ENCODE measurements at regions not wholly inside any gene's neighbourhood (a gene's known extent, or its start where the extent isn't known, plus 50 kb on each side); places are given as distances from the start of the nearest gene placed in this dataset.

DNA sequence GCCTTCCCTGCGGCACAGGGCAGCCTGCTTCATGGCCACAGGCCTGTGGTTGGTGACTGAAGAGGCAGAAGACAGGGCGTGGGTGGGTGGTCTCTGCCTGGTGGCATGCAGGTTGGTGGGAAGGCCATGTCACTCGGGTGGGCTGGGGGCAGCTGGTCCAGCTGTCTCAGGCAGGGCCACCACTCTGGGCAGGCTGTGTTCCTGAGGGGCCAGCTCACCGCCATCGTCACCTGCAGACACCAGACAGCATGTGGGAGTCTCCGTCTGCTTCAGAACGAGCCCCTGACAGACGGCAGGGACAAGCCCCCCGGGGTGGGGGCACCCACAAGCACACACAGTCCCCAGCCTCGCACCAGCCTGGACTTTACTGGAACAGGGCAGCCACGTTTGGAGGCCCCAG, 750.1 kb downstream of the BRD1 start:
- DNase-seq: no peak

DNA sequence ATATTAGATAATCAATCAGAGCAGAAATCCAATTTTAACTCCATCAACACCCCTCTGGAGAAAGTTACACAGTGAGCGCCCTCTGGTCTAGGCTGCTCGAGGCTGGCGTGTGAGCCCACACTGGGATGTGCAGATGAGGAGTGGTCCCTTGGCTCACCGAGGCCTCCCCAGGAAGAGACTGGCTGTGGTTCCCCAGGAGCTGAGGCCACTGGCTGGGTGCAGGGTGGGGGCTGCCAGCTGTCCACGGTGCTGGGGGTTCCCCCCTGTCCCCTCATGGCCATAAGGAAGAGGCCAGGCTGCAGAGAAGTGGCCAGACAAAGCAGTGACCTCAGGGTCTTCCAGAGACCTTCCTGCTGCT, 750.7 kb downstream of the BRD1 start:
- DNase-seq: no peak

GRCh38 chr22:49076300-49077035, 751.2 kb downstream of the BRD1 start:
- DNase-seq: no peak

GRCh38 chr22:49075150-49075549, 752.5 kb downstream of the BRD1 start:
- DNase-seq: no peak

GRCh38 chr22:49073873-49074417, 753.7 kb downstream of the BRD1 start:
- DNase-seq: no peak

DNA sequence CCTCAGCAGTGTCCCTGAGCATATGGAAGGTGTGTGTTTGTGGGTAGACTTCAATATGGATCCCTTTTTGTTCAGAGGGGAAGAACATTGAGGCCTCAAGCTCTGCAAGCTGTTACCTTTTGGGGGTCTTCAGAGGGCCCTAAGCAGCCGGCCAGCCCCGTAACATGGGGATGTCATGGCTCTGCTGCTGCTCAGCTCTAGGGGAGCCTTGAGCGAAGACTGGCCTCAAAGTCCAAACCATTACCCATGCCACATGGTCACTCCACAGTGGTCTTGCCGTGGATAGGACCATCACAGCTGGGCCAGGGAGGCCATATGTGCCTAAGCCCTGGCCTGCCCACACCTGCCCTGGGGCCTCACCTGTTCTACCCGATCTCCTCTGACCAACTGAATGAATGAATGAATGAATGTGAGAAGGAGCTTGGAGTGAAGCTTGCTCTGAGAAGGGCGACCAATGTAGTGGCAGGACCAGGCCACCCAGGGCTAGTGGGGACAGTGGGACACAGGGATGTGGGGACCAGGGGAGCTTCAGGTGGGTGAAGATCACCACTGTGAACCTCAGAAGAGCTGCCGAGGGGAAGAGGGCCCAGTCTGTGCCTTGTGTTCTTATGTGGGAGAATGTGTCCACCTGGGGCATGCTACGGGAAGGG, 754.6 kb downstream of the BRD1 start:
- no peak for DNase-seq

DNA sequence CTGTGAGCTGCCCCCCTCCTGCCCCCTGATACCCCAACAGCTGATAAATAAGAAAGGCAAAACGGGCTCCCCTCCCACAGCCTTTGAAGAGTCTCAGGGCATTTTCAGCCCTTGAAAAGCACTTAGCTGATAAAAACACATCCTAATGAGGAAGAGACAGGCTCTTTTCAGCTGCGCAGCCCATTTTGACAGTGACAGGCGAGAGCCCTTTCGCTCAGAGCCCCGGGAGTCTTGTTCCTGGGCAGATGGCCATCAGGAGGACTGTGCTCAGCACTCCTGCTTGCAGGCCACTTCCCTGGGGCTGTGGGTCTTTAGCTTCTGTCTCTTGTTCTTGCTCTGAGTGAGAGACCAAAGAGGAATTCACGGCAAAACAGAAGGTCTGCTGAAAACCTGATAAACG, 757.2 kb downstream of the BRD1 start:
- no peak for DNase-seq

DNA sequence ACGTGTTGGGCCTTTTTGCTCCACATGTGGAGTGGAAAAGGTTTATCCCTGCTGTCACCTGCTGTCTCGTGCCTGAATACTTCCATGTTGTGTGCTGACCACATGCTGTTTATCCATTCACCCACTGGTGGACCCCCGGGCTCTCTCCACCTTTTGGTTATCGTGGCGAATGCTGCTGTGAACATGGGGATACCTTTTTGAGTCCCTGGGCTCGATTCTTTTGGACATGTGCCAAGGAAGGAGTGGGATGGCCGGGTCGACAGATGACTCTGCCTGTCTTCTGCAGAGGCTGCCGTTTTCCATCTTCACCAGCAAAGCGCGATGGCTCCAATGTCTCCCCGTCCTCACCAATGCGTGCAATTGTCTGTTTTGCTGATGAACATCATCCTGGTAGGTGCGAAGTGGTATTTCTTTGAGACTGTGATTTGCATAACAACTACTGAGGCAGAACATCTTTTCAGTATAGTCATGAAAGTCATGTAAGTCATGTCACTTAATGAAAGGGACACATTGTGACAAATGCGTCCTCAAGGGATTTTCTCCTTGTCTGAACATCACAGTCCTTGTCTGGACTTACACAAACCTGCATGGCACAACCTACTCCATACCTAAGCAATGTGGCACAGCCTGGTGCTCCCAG, 758.7 kb downstream of the BRD1 start:
- no peak for DNase-seq

DNA sequence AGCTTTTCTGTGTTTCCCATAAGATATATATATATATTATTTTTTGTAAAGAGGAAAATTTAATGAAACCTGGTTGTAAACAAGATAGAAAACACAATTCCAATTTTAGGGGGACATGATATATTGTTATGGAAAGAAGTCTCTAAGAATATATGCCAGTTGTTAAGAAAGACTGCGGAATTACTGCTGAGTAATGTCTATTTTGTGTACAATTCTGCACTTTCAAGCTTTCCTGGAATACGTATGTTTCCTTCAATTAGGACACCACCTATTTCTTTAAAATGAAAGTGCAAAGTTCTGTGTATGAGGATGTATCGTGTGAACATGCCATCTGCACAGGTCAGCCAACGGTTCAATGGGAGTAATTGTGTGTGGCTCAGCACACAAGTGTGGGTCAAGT, 760.2 kb downstream of the BRD1 start:
- no peak for DNase-seq

DNA sequence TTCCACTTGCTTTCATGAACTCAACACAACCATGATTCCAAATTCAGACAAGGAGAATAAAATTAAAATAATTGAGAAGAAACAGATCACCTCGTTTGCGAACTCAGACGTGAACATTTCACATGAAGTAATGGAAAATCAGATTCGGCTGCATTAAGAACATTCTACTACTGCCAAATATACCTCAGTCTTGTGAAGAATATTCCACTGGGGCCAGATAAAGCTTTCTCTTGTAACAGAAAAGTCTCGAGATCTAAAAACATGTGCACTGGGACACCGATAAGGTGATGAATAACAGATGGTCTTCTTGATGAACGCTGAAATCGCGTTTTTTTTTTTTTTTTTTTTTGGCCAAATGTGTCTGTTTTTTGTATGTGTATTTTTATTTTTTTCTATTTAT, 761.1 kb downstream of the BRD1 start:
- DNase-seq: no peak

GRCh38 chr22:49064836-49065235, 762.8 kb downstream of the BRD1 start:
- no peak for DNase-seq

DNA sequence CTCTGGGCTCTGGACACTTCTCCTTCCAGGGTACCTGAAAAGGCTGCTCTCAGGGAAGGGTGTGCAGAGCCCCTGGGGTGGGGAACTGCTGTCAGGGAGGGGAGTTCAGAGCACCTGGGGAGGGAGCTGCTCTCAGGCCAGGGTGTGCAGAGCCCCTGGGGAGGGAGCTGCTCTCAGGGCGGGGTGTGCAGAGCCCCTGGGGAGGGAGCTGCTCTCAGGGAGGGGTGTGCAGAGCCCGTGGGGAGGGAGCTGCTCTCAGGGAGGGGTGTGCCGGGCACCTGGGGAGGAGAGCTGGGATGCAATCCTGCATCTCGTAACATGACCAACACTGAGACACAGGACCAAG, 764.2 kb downstream of the BRD1 start:
- no peak for DNase-seq

GRCh38 chr22:49062802-49063544, 764.7 kb downstream of the BRD1 start:
- DNase-seq: no peak

DNA sequence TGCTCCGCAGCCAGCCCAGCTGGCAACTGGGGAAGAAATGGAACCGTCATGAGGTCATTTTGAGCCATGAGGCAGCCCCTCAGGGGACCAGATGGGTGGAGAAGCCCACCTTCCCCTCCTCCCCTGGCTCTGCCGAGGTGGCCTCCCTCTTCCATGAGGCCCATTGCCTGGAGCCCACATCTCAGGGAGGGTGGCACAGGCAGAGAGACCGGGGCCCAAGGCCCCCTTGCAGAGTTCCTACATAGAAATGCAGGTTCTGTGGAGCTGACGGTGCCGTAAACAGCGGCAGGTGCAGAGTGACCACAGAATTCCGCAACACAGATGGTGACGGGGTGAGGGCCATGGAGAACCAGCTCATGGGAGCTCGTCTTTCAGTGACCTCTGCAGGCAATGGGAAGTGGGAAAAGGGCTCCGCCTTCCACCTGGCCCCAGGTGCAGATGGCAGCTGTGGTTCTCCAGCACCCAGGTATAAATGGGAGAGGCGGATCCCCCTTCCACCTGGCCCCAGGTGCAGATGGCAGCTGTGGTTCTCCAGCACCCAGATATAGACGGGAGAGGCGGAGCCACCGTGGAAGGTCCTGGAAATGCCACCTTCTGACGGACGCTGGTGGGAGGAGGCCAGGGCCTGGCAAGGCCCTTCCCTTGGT, 765.4 kb downstream of the BRD1 start:
- DNase-seq: no peak

DNA sequence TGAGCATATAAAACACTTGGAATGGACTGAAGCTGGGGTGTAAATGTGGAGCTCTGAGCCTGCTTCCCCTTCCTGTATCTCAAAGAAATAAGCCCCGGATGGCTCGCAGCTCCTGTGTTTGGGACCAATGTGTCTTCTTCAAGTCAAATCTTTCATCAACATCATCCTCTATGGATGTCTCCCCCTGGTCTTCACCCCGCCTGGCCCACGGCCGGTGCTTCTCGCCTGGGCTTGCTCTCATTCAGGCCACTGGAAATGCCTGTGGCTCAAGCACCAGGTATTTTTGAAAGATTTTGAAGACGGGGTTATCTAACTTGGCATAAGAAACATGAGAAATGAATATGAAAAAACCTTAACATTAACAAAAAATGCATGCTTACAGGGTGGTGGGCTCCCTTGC, 769.8 kb downstream of the BRD1 start:
- DNase-seq: no peak

- DNase-seq: no peak
Observed at GRCh38 chr22:49056301-49056700, 771.4 kb downstream of the BRD1 start.

DNA sequence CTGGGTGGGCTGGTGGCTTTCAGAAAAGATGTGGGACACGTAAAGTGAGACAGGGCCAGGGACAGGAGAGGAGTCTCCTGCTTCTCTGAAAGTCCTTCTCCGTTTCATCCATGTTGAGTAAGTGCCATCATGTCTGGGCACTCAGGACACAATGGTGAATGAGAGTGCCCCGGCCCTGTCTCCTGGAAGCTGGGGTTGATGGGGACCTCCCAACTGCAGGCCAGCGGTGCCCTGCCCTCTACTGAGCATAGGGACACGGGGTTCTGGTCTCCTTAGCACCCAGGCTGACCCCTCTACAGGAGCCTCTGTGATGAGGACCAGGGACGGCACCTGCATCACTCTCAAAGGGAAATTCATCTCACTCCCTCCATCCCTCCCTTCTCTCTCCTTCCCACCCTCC, 772.3 kb downstream of the BRD1 start:
- DNase-seq: no peak

DNA sequence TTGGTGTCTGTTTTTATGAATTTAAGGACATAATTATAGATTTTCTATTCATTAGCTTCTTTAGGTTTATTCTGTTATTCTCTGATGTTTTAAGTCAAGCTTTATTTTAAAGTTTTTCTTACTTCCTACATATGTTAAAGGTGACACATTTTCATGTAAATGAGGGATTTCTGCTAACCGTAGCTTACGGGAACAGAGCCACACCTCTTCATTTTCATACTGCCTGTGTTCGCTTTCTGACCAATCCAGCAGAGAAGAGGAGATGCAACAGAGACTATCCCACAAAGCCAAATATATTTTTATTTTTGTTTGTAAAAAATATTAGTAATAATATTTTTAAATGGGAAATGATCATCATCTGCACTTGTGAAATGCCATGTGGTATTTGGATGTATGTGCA, 774.1 kb downstream of the BRD1 start:
- DNase-seq: no peak

- DNase-seq: no peak
Observed at GRCh38 chr22:49052560-49052959, 775.1 kb downstream of the BRD1 start.

DNA sequence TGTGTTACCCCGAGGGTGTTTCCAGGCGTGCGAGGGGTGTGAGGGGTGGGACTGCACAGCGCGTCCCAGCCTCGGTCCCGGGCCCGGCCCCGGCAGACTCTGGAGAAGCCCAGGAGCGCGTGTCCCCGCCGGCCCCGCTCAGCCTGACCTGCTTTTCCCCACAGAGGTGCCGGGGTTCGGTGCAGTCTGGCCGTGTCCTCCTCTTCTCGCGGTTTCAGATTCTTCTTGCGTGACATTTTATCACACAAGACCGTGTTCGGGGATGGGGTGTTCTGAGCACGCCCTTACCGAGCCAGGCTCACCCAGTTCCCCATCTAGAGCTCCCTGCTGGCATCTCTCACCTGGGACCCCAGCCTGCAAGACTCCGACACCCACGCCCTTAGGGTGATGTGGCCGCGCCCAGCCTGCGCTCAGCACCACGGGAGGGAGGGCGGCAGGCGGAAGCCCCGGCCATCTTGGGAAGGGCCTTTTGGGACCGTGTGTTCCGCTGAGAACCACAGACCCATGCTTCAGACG, 775.6 kb downstream of the BRD1 start:
- DNase-seq: no peak

- DNase-seq: no peak
Observed at GRCh38 chr22:49051491-49052022, 776.1 kb downstream of the BRD1 start.

- DNase-seq: no peak
Observed at GRCh38 chr22:49049691-49050090, 778.0 kb downstream of the BRD1 start.

DNA sequence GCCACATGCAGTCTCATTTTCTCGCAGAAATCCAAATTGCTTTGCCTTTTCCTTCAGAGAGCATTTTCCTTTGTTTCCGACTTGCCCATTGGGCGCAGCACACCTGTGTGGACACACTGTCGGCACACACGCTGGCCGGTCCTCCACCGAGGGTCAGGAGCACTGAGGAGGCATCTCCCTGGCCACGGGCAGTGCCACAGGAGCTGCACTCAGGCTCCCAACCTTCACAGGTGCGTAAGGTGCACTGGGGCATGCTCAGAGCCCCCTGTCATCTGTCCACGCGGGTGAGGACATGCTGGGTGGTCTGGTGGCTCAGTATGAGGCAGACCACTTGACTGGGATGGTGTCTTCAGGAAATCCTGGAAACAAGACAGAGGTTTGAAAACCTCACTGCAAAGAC, 779.1 kb downstream of the BRD1 start:
- DNase-seq: no peak

Measured in 8988T (cell line).